IMR-90 (cell line): ENCODE measurements at regions not wholly inside any gene's neighbourhood (a gene's known extent, or its start where the extent isn't known, plus 50 kb on each side); places are given as distances from the start of the nearest gene placed in this dataset.

Experiments
- ATAC-seq: fragments of 200-7000 bp; cut with Tn5 transposase; 2 replicates; pipeline ENCODE4 v1.9.1; 2020; ENCODE audit warnings: low read depth, mild to moderate bottlenecking, moderate library complexity
- BruUV-seq: library from RNA; stranded (reverse); fragments of 400-500 nt; replicated peaks from 2 replicates; lab custom pipeline; 2021; lab: Mats Ljungman, UMichigan
- CTCF ChIA-PET: fragments of 300-600 bp; formaldehyde crosslinking; extraction: SDS; loops from one replicate; lab custom pipeline; 2021; ENCODE audit warnings: antibody characterized with exemption; lab: Yijun Ruan, JAX
- POLR2A ChIA-PET: fragments of 300-600 bp; sonication (Branson Sonifier 250); formaldehyde crosslinking; loops from one replicate; lab custom pipeline; 2022; ENCODE audit warnings: antibody characterized with exemption; ENCODE audit not compliant: unreplicated experiment; lab: Charles Lee
- DNase-seq: peaks from one replicate; pipeline ENCODE4 v3.0.0; 2013
- H2AFZ ChIP-seq: replicated peaks from 2 replicates; pipeline ENCODE3; 2013; ENCODE audit warnings: low read length, mild to moderate bottlenecking; ENCODE audit not compliant: poor library complexity
- H2AK5ac ChIP-seq: 2 replicates; pipeline ENCODE4 v1.6.1; 2013; ENCODE audit warnings: low read depth, low read length, inconsistent platforms
- H2AK9ac ChIP-seq: replicated peaks from 2 replicates; pipeline ENCODE3; 2013; ENCODE audit warnings: mild to moderate bottlenecking, low read depth, low read length, moderate library complexity; ENCODE audit not compliant: poor library complexity
- H2BK120ac ChIP-seq: 2 replicates; pipeline ENCODE4 v1.6.1; 2013; ENCODE audit warnings: low read depth, low read length, inconsistent platforms
- H2BK15ac ChIP-seq: 3 replicates; pipeline ENCODE4 v1.6.1; 2013; ENCODE audit warnings: low read depth, low read length, inconsistent platforms
- H2BK20ac ChIP-seq: 2 replicates; pipeline ENCODE4 v1.6.1; 2013; ENCODE audit warnings: low read depth, mild to moderate bottlenecking, inconsistent platforms, low read length, moderate library complexity
- H2BK5ac ChIP-seq: 2 replicates; pipeline ENCODE4 v1.6.1; 2013; ENCODE audit warnings: mild to moderate bottlenecking, low read depth, low read length, inconsistent platforms; ENCODE audit not compliant: poor library complexity, severe bottlenecking
- H3K14ac ChIP-seq: replicated peaks from 2 replicates; pipeline ENCODE4 v1.6.1; 2013; ENCODE audit warnings: low read depth, low read length, inconsistent platforms
- H3K18ac ChIP-seq: 2 replicates; pipeline ENCODE4 v1.6.1; 2013; ENCODE audit warnings: low read depth, low read length, control low read depth
- H3K23ac ChIP-seq: 2 replicates; pipeline ENCODE4 v1.6.1; 2013; ENCODE audit warnings: low read depth, low read length, inconsistent platforms
- H3K27ac ChIP-seq: 2 replicates; pipeline ENCODE4 v1.5.1; 2013; ENCODE audit warnings: mild to moderate bottlenecking, control low read depth, low read length; ENCODE audit not compliant: insufficient read depth
- H3K27me3 ChIP-seq: 2 replicates; pipeline ENCODE4 v1.6.1; 2013; ENCODE audit warnings: low read length; ENCODE audit not compliant: control insufficient read depth, insufficient read depth
- H3K36me3 ChIP-seq: 2 replicates; pipeline ENCODE4 v1.6.1; 2013; ENCODE audit warnings: low read length, mixed read lengths; ENCODE audit not compliant: control insufficient read depth, insufficient read depth
- H3K4ac ChIP-seq: 2 replicates; pipeline ENCODE4 v1.6.1; 2013; ENCODE audit warnings: low read depth, low read length, inconsistent platforms
- H3K4me1 ChIP-seq: 2 replicates; pipeline ENCODE4 v1.6.1; 2013; ENCODE audit warnings: low read length, mixed read lengths; ENCODE audit not compliant: control insufficient read depth, insufficient read depth
- H3K4me2 ChIP-seq: 2 replicates; pipeline ENCODE4 v1.6.1; 2013; ENCODE audit warnings: low read depth, mild to moderate bottlenecking, control low read depth, low read length, moderate library complexity
- H3K4me3 ChIP-seq: 2 replicates; pipeline ENCODE4 v1.5.1; 2013; ENCODE audit warnings: low read depth, mild to moderate bottlenecking, control low read depth, low read length, moderate library complexity; ENCODE audit not compliant: insufficient read depth
- H3K56ac ChIP-seq: 2 replicates; pipeline ENCODE4 v1.6.1; 2013; ENCODE audit warnings: low read length, inconsistent platforms; ENCODE audit not compliant: insufficient read depth; ENCODE audit errors: extremely low read depth
- H3K79me1 ChIP-seq, 2 experiments: 2 replicates each; pipeline ENCODE4 v1.6.1; 2013; ENCODE audit warnings: low read length in 2 of 2, inconsistent platforms in 1 of 2, low read depth in 1 of 2
- H3K9ac ChIP-seq: 2 replicates; pipeline ENCODE4 v1.6.1; 2013; ENCODE audit warnings: low read depth, low read length, control low read depth
- H3K9me1 ChIP-seq: 2 replicates; pipeline ENCODE4 v1.6.1; 2013; ENCODE audit warnings: low read length, inconsistent platforms; ENCODE audit not compliant: insufficient read depth
- H3K9me3 ChIP-seq: 2 replicates; pipeline ENCODE4 v1.6.1; 2013; ENCODE audit warnings: low read length; ENCODE audit not compliant: control insufficient read depth, insufficient read depth
- H4K20me1 ChIP-seq: 2 replicates; pipeline ENCODE4 v1.6.1; 2013; ENCODE audit warnings: low read length, inconsistent platforms; ENCODE audit not compliant: insufficient read depth
- H4K5ac ChIP-seq: 2 replicates; pipeline ENCODE4 v1.6.1; 2013; ENCODE audit warnings: mild to moderate bottlenecking, low read depth, low read length, control low read depth
- H4K8ac ChIP-seq, 2 experiments: 2 replicates each; pipeline ENCODE4 v1.6.1; 2013; ENCODE audit warnings: low read depth in 2 of 2, low read length in 2 of 2, control low read depth in 1 of 2, inconsistent platforms in 1 of 2
- H4K91ac ChIP-seq: 2 replicates; pipeline ENCODE4 v1.6.1; 2013; ENCODE audit warnings: low read depth, low read length, inconsistent platforms; ENCODE audit not compliant: insufficient read depth
- BHLHE40 ChIP-seq: fragments of 150-350 bp; IDR thresholded peaks from 2 replicates; pipeline ENCODE4 v1.6.1; 2016; ENCODE audit warnings: mild to moderate bottlenecking, low read depth, low read length
- CEBPB ChIP-seq: IDR thresholded peaks from 2 replicates; pipeline ENCODE4 v1.6.1; 2012; ENCODE audit warnings: low read depth, low read length, improper control_type of control experiment
- CHD1 ChIP-seq: IDR thresholded peaks from 2 replicates; pipeline ENCODE4 v1.6.1; 2012; ENCODE audit warnings: low read depth, low read length, improper control_type of control experiment
- CTCF ChIP-seq: conservative IDR thresholded peaks from 2 replicates; pipeline ENCODE4 v1.5.1; 2012; ENCODE audit warnings: mild to moderate bottlenecking, low read depth, low read length, improper control_type of control experiment
- ELK1 ChIP-seq: fragments of 150-350 bp; IDR thresholded peaks from 2 replicates; pipeline ENCODE4 v1.6.1; 2016; ENCODE audit warnings: low read depth, mild to moderate bottlenecking, low read length, moderate library complexity, borderline replicate concordance
- FOS ChIP-seq: fragments of 150-350 bp; IDR thresholded peaks from 2 replicates; pipeline ENCODE4 v1.6.1; 2016; ENCODE audit warnings: low read depth, low read length
- MAFK ChIP-seq: IDR thresholded peaks from 2 replicates; pipeline ENCODE4 v1.6.1; 2012; ENCODE audit warnings: low read depth, low read length, improper control_type of control experiment
- MAZ ChIP-seq: IDR thresholded peaks from 2 replicates; pipeline ENCODE4 v1.6.1; 2012; ENCODE audit warnings: low read depth, mild to moderate bottlenecking, low read length, improper control_type of control experiment, moderate library complexity, borderline replicate concordance
- MXI1 ChIP-seq: IDR thresholded peaks from 2 replicates; pipeline ENCODE4 v1.6.1; 2012; ENCODE audit warnings: low read depth, mild to moderate bottlenecking, low read length, moderate library complexity, borderline replicate concordance
- NFE2L2 ChIP-seq: fragments of 150-350 bp; IDR thresholded peaks from 2 replicates; pipeline ENCODE4 v1.6.1; 2016; ENCODE audit warnings: low read depth, mild to moderate bottlenecking, low read length
- POLR2A ChIP-seq: IDR thresholded peaks from 2 replicates; pipeline ENCODE4 v1.6.1; 2012; ENCODE audit warnings: mild to moderate bottlenecking, low read depth, low read length
- RAD21 ChIP-seq: IDR thresholded peaks from 2 replicates; pipeline ENCODE4 v1.6.1; 2012; ENCODE audit warnings: low read length, improper control_type of control experiment
- RCOR1 ChIP-seq: IDR thresholded peaks from 2 replicates; pipeline ENCODE4 v1.6.1; 2012; ENCODE audit warnings: mild to moderate bottlenecking, low read length, improper control_type of control experiment; ENCODE audit not compliant: insufficient replicate concordance
- RFX5 ChIP-seq: IDR thresholded peaks from 2 replicates; pipeline ENCODE4 v1.8.0; 2012; ENCODE audit warnings: low read depth, mild to moderate bottlenecking, low read length, moderate library complexity
- SMC3 ChIP-seq: fragments of 150-350 bp; IDR thresholded peaks from 2 replicates; pipeline ENCODE4 v1.6.1; 2016; ENCODE audit warnings: low read depth, mild to moderate bottlenecking, antibody characterized with exemption, low read length, moderate library complexity
- USF2 ChIP-seq: fragments of 150-350 bp; IDR thresholded peaks from 2 replicates; pipeline ENCODE4 v1.6.1; 2017; ENCODE audit warnings: mild to moderate bottlenecking, antibody characterized with exemption, low read length, low read depth
- WGBS, 2 experiments: methylation state at CpG; one replicate each; pipeline versions ENCODE4 v1.1.5 to v1.1.7; 2013; ENCODE audit warnings: missing lambda C conversion rate in 2 of 2; ENCODE audit not compliant: insufficient read length in 1 of 2; ENCODE audit errors: extremely low coverage in 2 of 2; 5-methylcytosine and 5-hydroxymethylcytosine counted together
- dilution Hi-C: fragments of 300-500 bp; cut with HindIII; formaldehyde crosslinking; loops from one replicate; pipeline ENCODE4 v1.14.3; 2018; ENCODE audit warnings: low sequenced_read_pairs; ENCODE audit not compliant: unreplicated experiment
- in situ Hi-C: fragments of 300-500 bp; cut with MboI; formaldehyde crosslinking; loops from 3 replicates; pipeline ENCODE4 v1.14.3; 2019; ENCODE audit warnings: low sequenced_read_pairs, inconsistent platforms, mixed read lengths
- intact Hi-C: fragments of 100-400 bp; cut with micrococcal nuclease; formaldehyde crosslinking; loops from 2 replicates; pipeline ENCODE4 v1.10.0; 2022

GRCh38 chr6:104428184-104428583 is 431.5 kb downstream of the HACE1 start:
- DNase-seq (no peak), ATAC-seq (no peak)
- intact Hi-C loops (no loop called here), in situ Hi-C loops (no loop called here), dilution Hi-C loops (no loop called here)
- WGBS, 2 experiments = no CpG with 5 or more reads among the region's 1 CpG
- no peak overlapping the region for H3K4ac ChIP-seq
- H3K4me1 ChIP-seq = no peaks in the 10 kb centered on the region
- H3K9ac ChIP-seq = no peak overlapping the region
- no peak overlapping the region for H2BK15ac ChIP-seq
- H3K79me1 ChIP-seq = no peaks in the 10 kb centered on the region
- H3K56ac ChIP-seq = no peak overlapping the region
- TF ChIP-seq FOS (no peak), CTCF (no peak), RFX5 (no peak), MAFK (no peak), BHLHE40 (no peak), POLR2A (no peak), CHD1 (no peak), RCOR1 (no peak), SMC3 (no peak), ELK1 (no peak), MXI1 (no peak), NFE2L2 (no peak), CEBPB (no peak), USF2 (no peak), RAD21 (no peak), MAZ (no peak)
- no peak overlapping the region for H3K27ac ChIP-seq
- no peak overlapping the region for H3K4me3 ChIP-seq
- H3K9me1 ChIP-seq = no peaks in the 10 kb centered on the region
- POLR2A ChIA-PET = no interaction called here
- no peak overlapping the region for H4K8ac ChIP-seq
- H3K4me2 ChIP-seq = no peak overlapping the region
- no peak overlapping the region for H2AK5ac ChIP-seq
- H4K20me1 ChIP-seq = no peaks in the 10 kb centered on the region
- H2AFZ ChIP-seq = no peak overlapping the region
- H2BK5ac ChIP-seq = no peak overlapping the region
- BruUV-seq = no TSS peak
- H4K91ac ChIP-seq = no peak overlapping the region
- no peak overlapping the region for H2BK120ac ChIP-seq
- H3K14ac ChIP-seq = no peak overlapping the region
- no peaks in the 10 kb centered on the region for H3K36me3 ChIP-seq
- no peak overlapping the region for H3K18ac ChIP-seq
- CTCF ChIA-PET = no interaction called here
- no peak overlapping the region for H2BK20ac ChIP-seq
- peaks cover 4% of the 10 kb centered on the region for H3K9me3 ChIP-seq
- no peaks in the 10 kb centered on the region for H3K27me3 ChIP-seq
- H3K23ac ChIP-seq = no peak overlapping the region
- no peak overlapping the region for H2AK9ac ChIP-seq
- no peak overlapping the region for H4K5ac ChIP-seq
